ENCODE measurements at regions not wholly inside any gene's neighbourhood (a gene's known extent, or its start where the extent isn't known, plus 50 kb on each side); places are given as distances from the start of the nearest gene placed in this dataset.

DNA sequence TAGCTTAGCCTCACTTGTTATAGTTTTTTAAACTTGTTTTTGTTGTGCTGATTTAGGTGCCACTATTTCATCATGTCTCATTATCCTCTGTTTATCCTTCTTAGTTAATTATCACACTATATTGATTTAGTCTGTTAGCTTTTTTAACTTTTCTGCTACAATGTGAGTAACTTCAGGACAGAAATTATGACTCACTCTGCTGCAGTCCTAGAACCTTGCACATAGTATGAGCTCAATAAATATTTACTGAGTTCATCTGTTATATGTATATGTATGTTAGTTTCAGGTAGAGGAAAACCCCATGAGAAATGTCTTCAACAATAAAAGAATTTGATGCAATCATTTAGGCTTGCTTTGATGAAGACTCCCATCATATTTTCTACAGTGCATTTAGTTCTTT lies 224.3 kb upstream of the NAV3 start:
- no peak for DNase-seq
- H3F3A ChIP-seq (replicated peaks; ENCODE audit: insufficient read depth), result no peaks in the 10 kb centered on the region
- no peak overlapping the region for H2AFZ ChIP-seq (ENCODE audit: low read depth)
- TF ChIP-seq RAD21 (IDR thresholded peaks at IDR 0.05; ENCODE audit: low read length) (no peak), GATA2 (CRISPR knock-in tag; IDR thresholded peaks at IDR 0.05) (no peak), JUND (IDR thresholded peaks at IDR 0.05) (no peak), MEF2A (IDR thresholded peaks at IDR 0.05; ENCODE audit: borderline replicate concordance, low read depth) (no peak), EP300 (IDR thresholded peaks at IDR 0.05; ENCODE audit: borderline replicate concordance in 1 of 2, low read depth in 1 of 2, low read length in 1 of 2) (no peak), ELF1 (IDR thresholded peaks at IDR 0.05) (no peak), TAF1 (IDR thresholded peaks at IDR 0.05; ENCODE audit: borderline replicate concordance, low read depth, low read length) (no peak), RXRA (IDR thresholded peaks at IDR 0.05; ENCODE audit: borderline replicate concordance, low read depth) (no peak)
- TF ChIP-seq, protein P1, sequence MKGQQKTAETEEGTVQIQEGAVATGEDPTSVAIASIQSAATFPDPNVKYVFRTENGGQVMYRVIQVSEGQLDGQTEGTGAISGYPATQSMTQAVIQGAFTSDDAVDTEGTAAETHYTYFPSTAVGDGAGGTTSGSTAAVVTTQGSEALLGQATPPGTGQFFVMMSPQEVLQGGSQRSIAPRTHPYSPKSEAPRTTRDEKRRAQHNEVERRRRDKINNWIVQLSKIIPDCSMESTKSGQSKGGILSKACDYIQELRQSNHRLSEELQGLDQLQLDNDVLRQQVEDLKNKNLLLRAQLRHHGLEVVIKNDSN (IDR thresholded peaks at IDR 0.05; ENCODE audit: borderline replicate concordance, low read depth), result no peak
- TF ChIP-seq, protein P2, sequence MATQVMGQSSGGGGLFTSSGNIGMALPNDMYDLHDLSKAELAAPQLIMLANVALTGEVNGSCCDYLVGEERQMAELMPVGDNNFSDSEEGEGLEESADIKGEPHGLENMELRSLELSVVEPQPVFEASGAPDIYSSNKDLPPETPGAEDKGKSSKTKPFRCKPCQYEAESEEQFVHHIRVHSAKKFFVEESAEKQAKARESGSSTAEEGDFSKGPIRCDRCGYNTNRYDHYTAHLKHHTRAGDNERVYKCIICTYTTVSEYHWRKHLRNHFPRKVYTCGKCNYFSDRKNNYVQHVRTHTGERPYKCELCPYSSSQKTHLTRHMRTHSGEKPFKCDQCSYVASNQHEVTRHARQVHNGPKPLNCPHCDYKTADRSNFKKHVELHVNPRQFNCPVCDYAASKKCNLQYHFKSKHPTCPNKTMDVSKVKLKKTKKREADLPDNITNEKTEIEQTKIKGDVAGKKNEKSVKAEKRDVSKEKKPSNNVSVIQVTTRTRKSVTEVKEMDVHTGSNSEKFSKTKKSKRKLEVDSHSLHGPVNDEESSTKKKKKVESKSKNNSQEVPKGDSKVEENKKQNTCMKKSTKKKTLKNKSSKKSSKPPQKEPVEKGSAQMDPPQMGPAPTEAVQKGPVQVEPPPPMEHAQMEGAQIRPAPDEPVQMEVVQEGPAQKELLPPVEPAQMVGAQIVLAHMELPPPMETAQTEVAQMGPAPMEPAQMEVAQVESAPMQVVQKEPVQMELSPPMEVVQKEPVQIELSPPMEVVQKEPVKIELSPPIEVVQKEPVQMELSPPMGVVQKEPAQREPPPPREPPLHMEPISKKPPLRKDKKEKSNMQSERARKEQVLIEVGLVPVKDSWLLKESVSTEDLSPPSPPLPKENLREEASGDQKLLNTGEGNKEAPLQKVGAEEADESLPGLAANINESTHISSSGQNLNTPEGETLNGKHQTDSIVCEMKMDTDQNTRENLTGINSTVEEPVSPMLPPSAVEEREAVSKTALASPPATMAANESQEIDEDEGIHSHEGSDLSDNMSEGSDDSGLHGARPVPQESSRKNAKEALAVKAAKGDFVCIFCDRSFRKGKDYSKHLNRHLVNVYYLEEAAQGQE (IDR thresholded peaks at IDR 0.05; ENCODE audit: low read depth, low read length), result no peak
- H3K4me1 ChIP-seq (ENCODE audit: control insufficient read depth in 1 of 2, insufficient read depth in 2 of 2, low read depth in 1 of 2, low read length in 1 of 2), result no peaks in the 10 kb centered on the region
- H3K4me3 ChIP-seq (ENCODE audit: low read depth in 2 of 2, low read length in 1 of 2), result no peak overlapping the region
- no peak overlapping the region for H3K9ac ChIP-seq
- no peak overlapping the region for H3K27ac ChIP-seq (ENCODE audit: low read depth in 2 of 2, low read length in 1 of 2)
- no peaks in the 10 kb centered on the region for H3K27me3 ChIP-seq (ENCODE audit: insufficient read depth)
- ChIA-PET CTCF (no interaction called here), POLR2A (no interaction called here)
- no peaks in the 10 kb centered on the region for H3K9me3 ChIP-seq
- H3K79me2 ChIP-seq (ENCODE audit: insufficient read depth), result 0 out of 2 replicates have a peak, but pooled peaks cover 2% of the 10 kb centered on the region
- H4K20me1 ChIP-seq (ENCODE audit: insufficient read depth), result no peaks in the 10 kb centered on the region
- no peaks in the 10 kb centered on the region for H3K9me2 ChIP-seq
- no peak overlapping the region for H3K4me2 ChIP-seq
- H3K36me3 ChIP-seq (replicated peaks in 1 of 2; ENCODE audit: control insufficient read depth in 1 of 2, insufficient read depth in 2 of 2, low read length in 1 of 2), result peaks cover 0 to 5% of the 10 kb centered on the region in 2 experiments

DNA sequence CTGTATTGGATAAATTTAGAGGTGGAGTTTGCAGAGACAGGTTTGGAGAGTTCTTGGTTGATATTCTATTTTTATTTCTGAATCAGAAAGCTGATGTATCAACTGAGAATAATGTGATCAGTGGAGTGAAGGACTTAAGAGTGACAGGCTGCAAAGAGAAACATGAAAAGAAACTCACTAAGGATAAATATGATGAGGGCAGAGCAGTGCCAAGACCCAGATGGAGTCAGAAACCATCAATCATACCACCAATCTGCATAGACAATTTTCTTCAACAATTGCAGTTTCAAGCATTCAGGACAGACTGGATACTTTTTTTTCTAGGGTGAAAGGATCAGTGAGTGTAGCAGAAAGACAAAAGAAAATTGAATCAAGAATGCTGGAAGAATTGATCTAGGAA lies 226.7 kb upstream of the NAV3 start:
- ChIA-PET POLR2A (no interaction called here), CTCF (no interaction called here)
- Histone ChIP-seq H3K4me2 (no peak overlapping the region), H3K36me3 (replicated peaks in 1 of 2; ENCODE audit: control insufficient read depth in 1 of 2, insufficient read depth in 2 of 2, low read length in 1 of 2) (peaks cover 0 to 5% of the 10 kb centered on the region in 2 experiments), H3K27me3 (ENCODE audit: insufficient read depth) (no peaks in the 10 kb centered on the region), H4K20me1 (ENCODE audit: insufficient read depth) (no peaks in the 10 kb centered on the region), H3K9me2 (no peaks in the 10 kb centered on the region), H3K4me1 (ENCODE audit: control insufficient read depth in 1 of 2, insufficient read depth in 2 of 2, low read depth in 1 of 2, low read length in 1 of 2) (no peaks in the 10 kb centered on the region; a peak in 1 of 4 replicates), H3K79me2 (ENCODE audit: insufficient read depth) (peaks cover under 1% of the 10 kb centered on the region; the same call in 1 of the 2 replicates), H3K4me3 (ENCODE audit: low read depth in 2 of 2, low read length in 1 of 2) (no peak overlapping the region), H3K9ac (no peak overlapping the region), H2AFZ (ENCODE audit: low read depth) (no peak overlapping the region), H3K27ac (ENCODE audit: low read depth in 2 of 2, low read length in 1 of 2) (no peak overlapping the region), H3F3A (replicated peaks; ENCODE audit: insufficient read depth) (no peaks in the 10 kb centered on the region), H3K9me3 (no peaks in the 10 kb centered on the region)
- DNase-seq, result no peak
- TF ChIP-seq CHD2 (IDR thresholded peaks at IDR 0.05; ENCODE audit: low read length, partially characterized antibody) (no peak), RAD21 (IDR thresholded peaks at IDR 0.05; ENCODE audit: low read length) (no peak), RCOR1 (IDR thresholded peaks at IDR 0.05; ENCODE audit: low read length) (no peak), NRF1 (IDR thresholded peaks at IDR 0.05; ENCODE audit: low read depth, low read length) (no peak), GATA2 (CRISPR knock-in tag; IDR thresholded peaks at IDR 0.05) (no peak), EP300 (IDR thresholded peaks at IDR 0.05; ENCODE audit: borderline replicate concordance in 1 of 2, low read depth in 1 of 2, low read length in 1 of 2) (no peak), RFX5 (IDR thresholded peaks at IDR 0.05; ENCODE audit: low read length) (no peak), FOXJ3 (CRISPR knock-in tag; IDR thresholded peaks at IDR 0.05) (no peak), MEF2A (IDR thresholded peaks at IDR 0.05; ENCODE audit: borderline replicate concordance, low read depth) (no peak), NFIC (IDR thresholded peaks at IDR 0.05; ENCODE audit: borderline replicate concordance) (no peak), TAF1 (IDR thresholded peaks at IDR 0.05; ENCODE audit: borderline replicate concordance, low read depth, low read length) (no peak), TCF12 (IDR thresholded peaks at IDR 0.05) (no peak), MXI1 (IDR thresholded peaks at IDR 0.05; ENCODE audit: low read depth, low read length) (no peak), SMC3 (IDR thresholded peaks at IDR 0.05; ENCODE audit: low read depth, low read length) (no peak), EZH2phosphoT487 (IDR thresholded peaks at IDR 0.05; ENCODE audit: borderline replicate concordance, low read depth) (no peak)
- TF ChIP-seq, protein P3, sequence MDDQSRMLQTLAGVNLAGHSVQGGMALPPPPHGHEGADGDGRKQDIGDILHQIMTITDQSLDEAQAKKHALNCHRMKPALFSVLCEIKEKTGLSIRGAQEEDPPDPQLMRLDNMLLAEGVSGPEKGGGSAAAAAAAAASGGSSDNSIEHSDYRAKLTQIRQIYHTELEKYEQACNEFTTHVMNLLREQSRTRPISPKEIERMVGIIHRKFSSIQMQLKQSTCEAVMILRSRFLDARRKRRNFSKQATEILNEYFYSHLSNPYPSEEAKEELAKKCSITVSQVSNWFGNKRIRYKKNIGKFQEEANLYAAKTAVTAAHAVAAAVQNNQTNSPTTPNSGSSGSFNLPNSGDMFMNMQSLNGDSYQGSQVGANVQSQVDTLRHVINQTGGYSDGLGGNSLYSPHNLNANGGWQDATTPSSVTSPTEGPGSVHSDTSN (IDR thresholded peaks at IDR 0.05), result no peak
- TF ChIP-seq, protein P4, sequence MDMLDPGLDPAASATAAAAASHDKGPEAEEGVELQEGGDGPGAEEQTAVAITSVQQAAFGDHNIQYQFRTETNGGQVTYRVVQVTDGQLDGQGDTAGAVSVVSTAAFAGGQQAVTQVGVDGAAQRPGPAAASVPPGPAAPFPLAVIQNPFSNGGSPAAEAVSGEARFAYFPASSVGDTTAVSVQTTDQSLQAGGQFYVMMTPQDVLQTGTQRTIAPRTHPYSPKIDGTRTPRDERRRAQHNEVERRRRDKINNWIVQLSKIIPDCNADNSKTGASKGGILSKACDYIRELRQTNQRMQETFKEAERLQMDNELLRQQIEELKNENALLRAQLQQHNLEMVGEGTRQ (IDR thresholded peaks at IDR 0.05; ENCODE audit: borderline replicate concordance, low read depth, low read length), result no peak
